ENCODE measurements at regions not wholly inside any gene's neighbourhood (a gene's known extent, or its start where the extent isn't known, plus 50 kb on each side); places are given as distances from the start of the nearest gene placed in this dataset.

DNA sequence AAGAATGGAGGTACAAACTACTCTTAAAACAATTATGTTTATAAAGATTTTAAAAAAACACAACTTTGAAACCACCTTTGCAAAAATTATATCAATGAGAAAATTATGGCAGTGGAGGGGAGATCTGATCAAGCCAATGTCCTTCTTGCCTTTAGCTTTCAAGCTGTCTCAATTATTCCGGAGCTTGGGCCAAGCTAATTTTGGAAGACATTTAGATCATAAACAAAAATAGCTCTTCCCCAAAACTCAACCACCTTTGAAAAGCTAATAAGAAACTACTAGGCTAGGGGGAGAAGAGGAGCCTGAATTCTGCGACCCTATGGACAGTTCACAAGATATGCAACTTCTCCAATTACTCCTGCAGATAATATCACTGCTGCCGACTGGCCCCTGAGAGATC lies 263.3 kb downstream of the ICE1 start:
- no peak for DNase-seq (ENCODE audit: low spot score)
- H3K27me3 Mint-ChIP-seq (ENCODE audit: insufficient read depth), result no peaks in the 10 kb centered on the region
- no peaks in the 10 kb centered on the region for H3K4me1 Mint-ChIP-seq (ENCODE audit: low read depth)
- H3K9me3 Mint-ChIP-seq, result no peaks in the 10 kb centered on the region
- H3K27ac Mint-ChIP-seq, result no peak overlapping the region
- H3K4me3 Mint-ChIP-seq, result no peak overlapping the region
- intact Hi-C loops (cut with micrococcal nuclease), result no loop called here
- no peaks in the 10 kb centered on the region for H3K36me3 Mint-ChIP-seq (ENCODE audit: low read depth)

DNA sequence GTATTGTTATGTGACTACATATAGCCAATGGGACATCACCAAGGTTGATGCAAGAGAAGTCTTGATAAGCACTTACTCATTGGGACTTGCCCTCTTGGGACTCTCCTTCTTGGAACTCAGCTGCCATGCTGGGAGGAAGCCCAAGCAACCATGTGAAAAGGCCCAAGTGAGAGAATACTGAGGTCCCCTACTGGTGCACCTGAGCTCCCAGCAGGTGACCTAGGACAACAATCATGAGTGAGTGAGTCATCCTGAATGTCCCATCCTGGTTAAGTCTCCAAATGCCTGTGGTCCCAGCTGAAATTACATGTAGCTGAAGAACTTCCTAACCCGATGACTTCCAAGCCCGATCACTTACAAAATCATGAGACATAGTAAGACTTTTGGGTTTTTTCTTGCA lies 260.7 kb downstream of the ICE1 start:
- intact Hi-C loops (cut with micrococcal nuclease), result no loop called here
- Mint-ChIP-seq H3K4me3 (no peak overlapping the region), H3K27ac (no peak overlapping the region), H3K36me3 (ENCODE audit: low read depth) (no peaks in the 10 kb centered on the region), H3K9me3 (peaks cover under 1% of the 10 kb centered on the region), H3K27me3 (ENCODE audit: insufficient read depth) (no peaks in the 10 kb centered on the region), H3K4me1 (ENCODE audit: low read depth) (no peaks in the 10 kb centered on the region)
- no peak for DNase-seq (ENCODE audit: low spot score)

DNA sequence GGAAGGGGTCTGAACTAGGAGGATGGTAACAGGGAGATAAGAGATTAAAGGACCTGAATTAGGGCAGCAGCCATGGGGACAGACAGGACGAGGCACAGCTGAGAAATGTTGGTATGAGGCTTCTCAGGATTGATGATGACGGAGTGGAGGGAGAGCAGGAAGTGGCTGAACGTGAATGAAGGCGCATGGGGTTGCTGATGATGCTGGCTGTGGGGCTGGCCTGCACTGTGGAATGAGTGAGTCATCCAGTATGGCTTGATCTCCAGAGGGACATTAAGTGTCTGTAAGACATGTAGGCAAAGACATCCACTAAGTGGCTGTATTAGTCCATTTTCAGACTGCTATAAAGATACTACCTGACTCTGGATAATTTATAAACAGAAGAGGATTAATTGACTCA lies 256.4 kb downstream of the ICE1 start:
- H3K36me3 Mint-ChIP-seq (ENCODE audit: low read depth), result no peaks in the 10 kb centered on the region
- no peak overlapping the region for H3K27ac Mint-ChIP-seq
- H3K4me3 Mint-ChIP-seq, result no peak overlapping the region
- no peaks in the 10 kb centered on the region for H3K27me3 Mint-ChIP-seq (ENCODE audit: insufficient read depth)
- intact Hi-C loops (cut with micrococcal nuclease), result no loop called here
- H3K4me1 Mint-ChIP-seq (ENCODE audit: low read depth), result no peaks in the 10 kb centered on the region
- no peak for DNase-seq (ENCODE audit: low spot score)
- H3K9me3 Mint-ChIP-seq, result peaks cover 8% of the 10 kb centered on the region

DNA sequence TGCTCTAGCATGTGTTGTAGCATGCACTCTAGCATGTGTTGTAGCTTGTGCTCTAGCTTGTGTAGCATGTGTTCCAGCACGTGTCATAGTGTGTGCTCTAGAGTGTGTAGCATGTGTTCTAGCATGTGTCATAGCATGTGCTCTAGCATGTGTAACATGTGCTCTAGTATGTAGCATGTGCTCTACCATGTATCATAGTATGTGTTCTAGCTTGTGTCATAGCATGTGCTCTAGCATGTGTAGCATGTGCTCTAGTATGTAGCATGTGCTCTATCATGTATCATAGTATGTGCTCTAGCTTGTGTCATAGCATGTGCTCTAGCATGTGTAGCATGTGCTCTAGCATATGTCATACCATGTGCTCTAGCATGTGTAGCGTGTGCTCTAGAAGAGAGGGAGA lies 255.3 kb downstream of the ICE1 start:
- Mint-ChIP-seq H3K9me3 (peaks cover 8% of the 10 kb centered on the region), H3K36me3 (ENCODE audit: low read depth) (no peaks in the 10 kb centered on the region), H3K4me3 (no peak overlapping the region), H3K27me3 (ENCODE audit: insufficient read depth) (no peaks in the 10 kb centered on the region), H3K4me1 (ENCODE audit: low read depth) (no peaks in the 10 kb centered on the region), H3K27ac (no peak overlapping the region)
- no peak for DNase-seq (ENCODE audit: low spot score)
- intact Hi-C loops (cut with micrococcal nuclease), result no loop called here

DNA sequence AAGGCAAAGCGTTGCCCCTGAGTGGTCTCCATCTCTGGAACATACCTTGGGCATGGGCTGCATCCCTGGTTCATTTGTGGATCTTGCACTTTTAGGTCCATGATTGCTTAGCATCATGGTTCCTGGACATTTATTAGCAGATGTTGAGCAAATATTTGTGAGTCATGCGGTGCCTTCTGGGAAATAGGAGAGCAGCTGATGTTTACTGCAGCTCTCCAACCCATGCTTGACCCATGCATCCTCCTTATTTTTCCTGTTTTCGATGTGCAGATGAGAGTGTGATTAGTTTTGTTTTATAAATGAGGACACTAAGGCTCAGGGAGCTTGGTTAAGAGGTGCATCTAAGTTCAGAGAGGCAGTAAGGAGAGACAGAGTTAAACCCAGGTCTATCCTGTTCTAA lies 253.7 kb downstream of the ICE1 start:
- no peak for DNase-seq (ENCODE audit: low spot score)
- intact Hi-C loops (cut with micrococcal nuclease), result no loop called here

DNA sequence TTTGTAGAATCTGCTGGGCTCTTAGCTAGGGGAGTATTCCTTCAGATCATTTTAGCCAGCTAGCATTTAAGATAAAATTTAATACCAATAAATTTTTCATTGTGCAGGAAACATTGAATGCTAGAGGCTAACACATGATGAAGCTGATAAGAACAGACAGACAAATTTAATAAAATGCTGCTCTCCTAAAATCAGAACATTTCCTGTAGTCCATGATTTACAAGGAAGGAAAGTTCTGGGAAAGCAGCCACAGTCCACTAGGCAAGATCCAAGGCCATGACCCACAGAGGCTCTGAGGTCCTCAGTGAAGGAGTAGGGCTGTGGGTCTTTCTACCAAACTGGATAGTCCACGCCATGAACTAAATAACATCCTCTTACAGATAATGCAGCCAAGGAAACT lies 253.0 kb downstream of the ICE1 start:
- no peak overlapping the region for H3K27ac Mint-ChIP-seq
- H3K27me3 Mint-ChIP-seq (ENCODE audit: insufficient read depth), result no peaks in the 10 kb centered on the region
- no peak overlapping the region for H3K4me3 Mint-ChIP-seq
- DNase-seq (ENCODE audit: low spot score), result no peak
- intact Hi-C loops (cut with micrococcal nuclease), result no loop called here
- H3K36me3 Mint-ChIP-seq (ENCODE audit: low read depth), result no peaks in the 10 kb centered on the region
- H3K4me1 Mint-ChIP-seq (ENCODE audit: low read depth), result no peaks in the 10 kb centered on the region
- peaks cover 8% of the 10 kb centered on the region for H3K9me3 Mint-ChIP-seq

More for the DNA sequence above, 253.7 kb downstream of the ICE1 start:
- Mint-ChIP-seq H3K27ac (no peak overlapping the region), H3K4me3 (no peak overlapping the region), H3K36me3 (ENCODE audit: low read depth) (no peaks in the 10 kb centered on the region), H3K9me3 (peaks cover 8% of the 10 kb centered on the region), H3K27me3 (ENCODE audit: insufficient read depth) (no peaks in the 10 kb centered on the region), H3K4me1 (ENCODE audit: low read depth) (no peaks in the 10 kb centered on the region)

DNA sequence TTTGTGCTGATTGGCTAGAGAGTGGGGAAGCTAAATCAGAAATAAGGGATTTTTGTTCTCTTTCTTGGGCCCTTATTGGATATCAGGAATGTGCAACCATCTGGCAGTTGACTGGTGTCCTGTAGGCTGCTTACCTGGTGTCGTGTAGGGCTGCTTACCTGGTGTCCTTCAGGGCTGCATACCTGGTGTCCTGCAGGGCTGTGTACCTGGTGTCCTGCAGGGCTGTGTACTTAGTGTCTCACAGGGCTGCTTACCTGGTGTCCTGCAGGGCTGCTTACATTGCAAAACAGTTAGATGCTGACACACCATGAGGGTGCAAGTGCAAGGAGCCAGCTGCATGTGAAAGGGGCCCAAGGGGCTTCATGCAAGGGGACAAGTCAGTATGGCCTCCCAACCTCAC lies 249.3 kb downstream of the ICE1 start:
- no peak overlapping the region for H3K4me3 Mint-ChIP-seq
- H3K27ac Mint-ChIP-seq, result no peak overlapping the region
- no peaks in the 10 kb centered on the region for H3K36me3 Mint-ChIP-seq (ENCODE audit: low read depth)
- no peaks in the 10 kb centered on the region for H3K4me1 Mint-ChIP-seq (ENCODE audit: low read depth)
- H3K9me3 Mint-ChIP-seq, result no peaks in the 10 kb centered on the region
- no peaks in the 10 kb centered on the region for H3K27me3 Mint-ChIP-seq (ENCODE audit: insufficient read depth)
- DNase-seq (ENCODE audit: low spot score), result no peak
- intact Hi-C loops (cut with micrococcal nuclease), result no loop called here

DNA sequence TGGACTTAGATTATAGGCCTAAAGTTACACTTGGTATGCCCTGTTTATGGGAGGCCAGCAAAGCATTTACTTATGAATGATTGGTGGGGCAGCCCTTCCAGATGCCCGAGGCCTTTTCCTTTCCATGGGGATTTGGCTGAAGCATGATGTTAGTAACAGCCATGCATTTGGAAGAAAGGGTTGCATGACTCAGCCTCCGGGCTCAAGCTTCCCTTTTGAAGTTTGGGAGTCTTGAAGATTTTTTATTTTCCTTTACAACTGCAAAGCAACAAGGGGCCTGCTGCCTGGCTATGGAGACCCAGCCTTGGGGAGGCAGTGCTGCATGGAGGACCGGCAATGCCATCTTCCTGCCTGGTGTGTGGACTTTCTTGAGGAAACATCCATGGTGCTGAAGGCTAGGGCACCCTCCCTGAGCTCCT lies 244.7 kb downstream of the ICE1 start:
- Mint-ChIP-seq H3K27me3 (ENCODE audit: insufficient read depth) (peaks cover 1% of the 10 kb centered on the region), H3K27ac (no peak overlapping the region), H3K4me1 (ENCODE audit: low read depth) (no peaks in the 10 kb centered on the region), H3K9me3 (no peaks in the 10 kb centered on the region), H3K36me3 (ENCODE audit: low read depth) (no peaks in the 10 kb centered on the region), H3K4me3 (no peak overlapping the region)
- no peak for DNase-seq (ENCODE audit: low spot score)
- intact Hi-C loops (cut with micrococcal nuclease), result no loop called here

DNA sequence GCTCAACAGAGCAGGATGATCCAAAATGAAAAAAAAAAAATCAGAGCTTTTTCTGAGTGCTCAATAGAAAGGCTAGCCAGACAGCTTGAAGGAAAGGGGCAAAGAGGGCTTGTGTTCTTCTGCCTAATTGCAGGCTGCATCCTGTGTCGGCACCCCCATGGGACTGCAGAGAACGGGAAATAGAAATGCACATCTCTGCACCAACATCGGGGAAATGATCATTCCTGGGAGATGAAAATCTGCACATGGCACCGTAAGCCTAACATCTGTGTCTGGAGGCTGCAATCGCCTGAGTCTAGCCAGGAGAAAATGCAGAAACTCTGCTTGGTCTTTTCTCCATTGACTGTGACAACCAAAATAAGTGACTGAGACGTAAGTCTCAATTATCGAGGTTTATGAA lies 243.9 kb downstream of the ICE1 start:
- Mint-ChIP-seq H3K4me1 (ENCODE audit: low read depth) (no peaks in the 10 kb centered on the region), H3K9me3 (no peaks in the 10 kb centered on the region), H3K27me3 (ENCODE audit: insufficient read depth) (peaks cover 1% of the 10 kb centered on the region), H3K36me3 (ENCODE audit: low read depth) (no peaks in the 10 kb centered on the region), H3K4me3 (no peak overlapping the region), H3K27ac (no peak overlapping the region)
- DNase-seq (ENCODE audit: low spot score), result no peak
- intact Hi-C loops (cut with micrococcal nuclease), result no loop called here

DNA sequence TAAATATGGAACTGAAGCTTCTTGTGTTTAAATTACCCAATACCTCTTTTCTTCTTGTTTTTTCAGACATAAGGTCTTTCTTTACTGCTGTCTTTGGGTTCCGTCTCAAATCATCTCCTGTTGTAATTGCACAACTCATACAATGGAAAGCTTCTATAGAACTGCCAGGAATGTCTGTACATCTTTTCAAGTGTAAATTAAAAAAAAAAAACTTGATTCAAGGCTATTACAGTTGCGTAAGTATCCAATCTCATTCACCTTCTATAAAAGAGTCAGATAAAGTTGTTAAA lies 243.5 kb downstream of the ICE1 start:
- Mint-ChIP-seq H3K4me3 (no peak overlapping the region), H3K27ac (no peak overlapping the region), H3K4me1 (ENCODE audit: low read depth) (no peaks in the 10 kb centered on the region), H3K9me3 (no peaks in the 10 kb centered on the region), H3K27me3 (ENCODE audit: insufficient read depth) (peaks cover 1% of the 10 kb centered on the region), H3K36me3 (ENCODE audit: low read depth) (no peaks in the 10 kb centered on the region)
- intact Hi-C loops (cut with micrococcal nuclease), result no loop called here
- DNase-seq (ENCODE audit: low spot score), result no peak

DNA sequence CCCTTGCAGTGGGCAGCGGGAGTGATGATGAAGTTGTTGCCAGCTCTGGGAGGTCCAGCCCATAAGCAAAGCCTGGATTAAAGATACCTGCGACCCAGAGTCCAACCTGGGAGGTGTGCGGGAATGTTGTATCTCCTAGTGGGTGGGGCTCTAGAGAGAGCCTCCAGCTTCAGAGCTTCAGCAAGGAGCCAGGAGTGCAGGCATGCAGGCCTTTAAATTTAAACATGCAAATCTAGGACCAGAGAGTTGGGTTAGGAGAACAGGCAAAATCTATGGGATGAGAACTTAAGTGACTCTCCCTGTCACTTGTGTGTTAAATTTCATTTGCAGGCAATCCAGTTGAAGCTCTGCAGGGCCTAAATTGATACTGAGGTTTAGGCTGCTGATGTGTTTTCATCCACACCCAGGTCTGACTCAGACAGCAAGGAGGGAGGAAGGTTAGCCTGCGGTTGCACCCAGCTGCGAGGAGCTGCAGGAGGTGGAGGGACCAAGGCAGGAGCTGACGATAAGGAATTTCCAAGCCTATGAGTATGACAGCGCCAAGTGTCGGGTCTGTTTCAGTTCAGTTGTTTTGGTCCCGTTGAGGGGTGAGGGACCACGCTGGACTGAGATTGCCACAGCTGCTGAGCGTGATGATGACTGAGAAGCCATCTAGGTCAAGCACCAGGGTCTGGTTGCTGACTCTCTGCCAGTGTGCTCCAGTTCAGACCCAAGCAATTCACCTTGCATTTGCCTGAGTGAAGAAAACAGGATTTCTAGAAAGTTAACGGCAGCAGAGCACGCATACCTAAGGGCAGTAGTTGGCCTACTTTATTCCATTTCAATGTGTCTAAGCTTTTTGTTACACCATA lies 243.0 kb downstream of the ICE1 start:
- H3K27me3 Mint-ChIP-seq (ENCODE audit: insufficient read depth), result peaks cover 1% of the 10 kb centered on the region
- no peaks in the 10 kb centered on the region for H3K36me3 Mint-ChIP-seq (ENCODE audit: low read depth)
- no peaks in the 10 kb centered on the region for H3K4me1 Mint-ChIP-seq (ENCODE audit: low read depth)
- no peaks in the 10 kb centered on the region for H3K9me3 Mint-ChIP-seq
- DNase-seq (ENCODE audit: low spot score), result no peak
- no peak overlapping the region for H3K27ac Mint-ChIP-seq
- no peak overlapping the region for H3K4me3 Mint-ChIP-seq
- intact Hi-C loops (cut with micrococcal nuclease), result no loop called here

DNA sequence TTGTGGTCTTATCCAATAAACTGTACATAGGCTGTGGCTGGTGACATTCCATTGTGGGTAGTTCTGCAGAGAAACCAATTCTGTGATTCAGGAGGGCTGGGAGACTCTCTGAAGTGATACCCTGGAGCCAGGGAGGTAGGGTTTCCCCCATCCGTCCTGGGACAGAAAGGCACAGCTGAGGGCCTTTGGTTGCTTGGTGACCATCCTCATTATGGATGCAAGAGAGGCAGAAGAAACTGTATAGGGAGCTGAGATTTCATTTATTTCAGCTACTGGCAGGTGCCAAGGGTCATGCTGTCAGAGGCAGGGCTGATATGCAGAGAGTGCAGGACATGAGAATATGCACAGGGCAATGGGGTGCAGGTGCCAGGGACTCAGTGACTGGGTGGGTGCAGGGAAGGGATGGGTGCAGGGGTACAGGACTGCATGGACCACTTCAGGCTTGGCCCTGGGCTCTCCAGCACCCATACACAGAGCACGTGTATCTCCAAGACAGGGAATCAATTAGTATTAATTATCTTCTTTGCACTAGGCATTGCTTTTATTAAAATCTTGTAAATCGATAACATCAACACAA lies 236.5 kb downstream of the ICE1 start:
- intact Hi-C loops (cut with micrococcal nuclease), result no loop called here
- no peaks in the 10 kb centered on the region for H3K36me3 Mint-ChIP-seq (ENCODE audit: low read depth)
- H3K9me3 Mint-ChIP-seq, result no peaks in the 10 kb centered on the region
- H3K27me3 Mint-ChIP-seq (ENCODE audit: insufficient read depth), result no peaks in the 10 kb centered on the region
- no peak overlapping the region for H3K27ac Mint-ChIP-seq
- H3K4me1 Mint-ChIP-seq (ENCODE audit: low read depth), result no peaks in the 10 kb centered on the region
- no peak for DNase-seq (ENCODE audit: low spot score)
- no peak overlapping the region for H3K4me3 Mint-ChIP-seq

DNA sequence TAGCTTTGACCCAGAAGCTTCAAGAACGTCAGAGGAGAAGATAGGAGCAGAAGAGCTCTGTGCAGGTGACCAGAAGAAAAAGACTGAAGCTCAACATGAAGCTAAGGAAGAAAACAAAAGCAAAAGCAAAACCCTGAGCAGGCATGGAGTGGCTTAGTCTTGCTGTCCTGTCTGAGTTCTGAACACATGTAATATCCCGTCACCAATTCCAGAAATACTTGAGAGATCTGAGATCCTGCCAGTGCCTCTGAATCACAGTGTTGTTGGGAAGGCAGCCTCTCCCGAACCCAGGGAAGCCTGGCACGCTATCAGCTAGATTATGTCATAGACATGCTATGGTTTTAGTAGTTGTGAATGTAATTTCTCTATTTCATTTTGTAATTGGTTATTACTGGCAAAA lies 235.7 kb downstream of the ICE1 start:
- intact Hi-C loops (cut with micrococcal nuclease), result no loop called here
- no peak for DNase-seq (ENCODE audit: low spot score)
- no peaks in the 10 kb centered on the region for H3K36me3 Mint-ChIP-seq (ENCODE audit: low read depth)
- no peaks in the 10 kb centered on the region for H3K4me1 Mint-ChIP-seq (ENCODE audit: low read depth)
- H3K4me3 Mint-ChIP-seq, result no peak overlapping the region
- no peaks in the 10 kb centered on the region for H3K9me3 Mint-ChIP-seq
- no peak overlapping the region for H3K27ac Mint-ChIP-seq
- no peaks in the 10 kb centered on the region for H3K27me3 Mint-ChIP-seq (ENCODE audit: insufficient read depth)

DNA sequence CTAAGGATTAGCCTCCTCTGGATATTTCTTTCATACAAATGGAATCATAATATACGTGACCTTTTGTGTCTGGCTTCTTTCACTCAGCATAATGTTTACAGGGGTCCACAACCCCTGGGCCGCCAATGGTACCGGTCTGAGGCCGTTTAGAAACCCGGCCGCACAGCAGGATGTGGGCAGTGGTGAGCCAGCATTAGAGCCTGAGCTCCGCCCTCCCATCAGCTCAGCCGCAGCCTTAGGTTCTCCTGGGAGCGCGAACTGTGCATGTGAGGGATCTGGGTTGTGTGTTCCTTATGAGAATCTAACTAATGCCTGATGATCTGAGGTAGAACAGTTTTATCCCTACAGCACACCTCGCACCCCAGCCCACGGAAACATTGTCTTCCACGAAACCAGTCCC lies 229.7 kb downstream of the ICE1 start:
- H3K4me3 Mint-ChIP-seq, result no peak overlapping the region
- intact Hi-C loops (cut with micrococcal nuclease), result no loop called here
- no peak overlapping the region for H3K27ac Mint-ChIP-seq
- H3K36me3 Mint-ChIP-seq (ENCODE audit: low read depth), result no peaks in the 10 kb centered on the region
- H3K4me1 Mint-ChIP-seq (ENCODE audit: low read depth), result no peaks in the 10 kb centered on the region
- no peaks in the 10 kb centered on the region for H3K27me3 Mint-ChIP-seq (ENCODE audit: insufficient read depth)
- no peaks in the 10 kb centered on the region for H3K9me3 Mint-ChIP-seq
- no peak for DNase-seq (ENCODE audit: low spot score)

Measured in activated T-helper 1 cell treated with anti-CD3 and anti-CD28 coated beads, Interleukin-12 subunit alpha, Interleukin-12 subunit beta, Interleukin-2, Interleukin-4 antibody, amounts not matched to agents 30 ng/mL and 10 ng/mL and 1 ng/mL, durations not matched to agents 14 hours and 24 hours and 36 hours (primary cell).